ENCODE measurements at regions not wholly inside any gene's neighbourhood (a gene's known extent, or its start where the extent isn't known, plus 50 kb on each side); places are given as distances from the start of the nearest gene placed in this dataset.

GRCh38 chr15:35743321-35743720 is 197.4 kb upstream of the DPH6 start:
- peaks cover 10% of the 10 kb centered on the region for H3K27me3 Mint-ChIP-seq

GRCh38 chr15:35746121-35746520 is 200.2 kb upstream of the DPH6 start:
- Mint-ChIP-seq H3K9me3 (no peaks in the 10 kb centered on the region), H3K4me1 (ENCODE audit: low read depth) (no peaks in the 10 kb centered on the region), H3K36me3 (ENCODE audit: low read depth) (no peaks in the 10 kb centered on the region), H3K4me3 (no peak overlapping the region), H3K27me3 (peaks cover 14% of the 10 kb centered on the region), H3K27ac (no peak overlapping the region)
- DNase-seq = no peak

More at GRCh38 chr15:35743321-35743720, 197.4 kb upstream of the DPH6 start:
- Mint-ChIP-seq H3K4me1 (ENCODE audit: low read depth) (no peaks in the 10 kb centered on the region), H3K36me3 (ENCODE audit: low read depth) (no peaks in the 10 kb centered on the region), H3K9me3 (no peaks in the 10 kb centered on the region), H3K4me3 (no peak overlapping the region), H3K27ac (no peak overlapping the region)
- DNase-seq = no peak

GRCh38 chr15:35748105-35748504 is 202.1 kb upstream of the DPH6 start:
- H3K4me1 Mint-ChIP-seq (ENCODE audit: low read depth) = no peaks in the 10 kb centered on the region
- H3K27ac Mint-ChIP-seq = no peak overlapping the region
- no peaks in the 10 kb centered on the region for H3K36me3 Mint-ChIP-seq (ENCODE audit: low read depth)
- no peaks in the 10 kb centered on the region for H3K9me3 Mint-ChIP-seq
- no peak overlapping the region for H3K4me3 Mint-ChIP-seq
- H3K27me3 Mint-ChIP-seq = peaks cover 12% of the 10 kb centered on the region
- DNase-seq = no peak

- Mint-ChIP-seq H3K9me3 (no peaks in the 10 kb centered on the region), H3K4me1 (ENCODE audit: low read depth) (no peaks in the 10 kb centered on the region), H3K27me3 (peaks cover 7% of the 10 kb centered on the region), H3K27ac (no peak overlapping the region), H3K4me3 (no peak overlapping the region), H3K36me3 (ENCODE audit: low read depth) (no peaks in the 10 kb centered on the region)
- DNase-seq = no peak
Observed at GRCh38 chr15:35750051-35750450, 204.1 kb upstream of the DPH6 start.

- H3K36me3 Mint-ChIP-seq (ENCODE audit: low read depth) = no peaks in the 10 kb centered on the region
Observed at GRCh38 chr15:35751413-35752133, 205.6 kb upstream of the DPH6 start.

GRCh38 chr15:35752134-35752466 is 206.1 kb upstream of the DPH6 start:
- Mint-ChIP-seq H3K9me3 (no peaks in the 10 kb centered on the region), H3K4me1 (ENCODE audit: low read depth) (no peaks in the 10 kb centered on the region), H3K4me3 (no peak overlapping the region)

More at GRCh38 chr15:35751413-35752133, 205.6 kb upstream of the DPH6 start:
- Mint-ChIP-seq H3K27ac (no peak overlapping the region), H3K27me3 (peaks cover 7% of the 10 kb centered on the region), H3K9me3 (no peaks in the 10 kb centered on the region), H3K4me1 (ENCODE audit: low read depth) (no peaks in the 10 kb centered on the region), H3K4me3 (no peak overlapping the region)
- DNase-seq = peak; percentile 32

GRCh38 chr15:35753486-35753885 is 207.5 kb upstream of the DPH6 start:
- H3K4me3 Mint-ChIP-seq = no peak overlapping the region
- no peak overlapping the region for H3K27ac Mint-ChIP-seq
- DNase-seq = no peak
- peaks cover 20% of the 10 kb centered on the region for H3K27me3 Mint-ChIP-seq
- no peaks in the 10 kb centered on the region for H3K36me3 Mint-ChIP-seq (ENCODE audit: low read depth)
- H3K9me3 Mint-ChIP-seq = no peaks in the 10 kb centered on the region
- no peaks in the 10 kb centered on the region for H3K4me1 Mint-ChIP-seq (ENCODE audit: low read depth)

More at GRCh38 chr15:35752134-35752466, 206.1 kb upstream of the DPH6 start:
- no peaks in the 10 kb centered on the region for H3K36me3 Mint-ChIP-seq (ENCODE audit: low read depth)
- H3K27me3 Mint-ChIP-seq = peaks cover 7% of the 10 kb centered on the region
- H3K27ac Mint-ChIP-seq = no peak overlapping the region
- no peak for DNase-seq

- peaks cover 25% of the 10 kb centered on the region for H3K27me3 Mint-ChIP-seq
- no peaks in the 10 kb centered on the region for H3K36me3 Mint-ChIP-seq (ENCODE audit: low read depth)
- no peak overlapping the region for H3K4me3 Mint-ChIP-seq
- no peaks in the 10 kb centered on the region for H3K9me3 Mint-ChIP-seq
- DNase-seq = no peak
- no peak overlapping the region for H3K27ac Mint-ChIP-seq
- H3K4me1 Mint-ChIP-seq (ENCODE audit: low read depth) = no peaks in the 10 kb centered on the region
Observed at GRCh38 chr15:35755237-35755802, 209.4 kb upstream of the DPH6 start.

- no peak for DNase-seq
Observed at GRCh38 chr15:35756623-35757022, 210.7 kb upstream of the DPH6 start.

GRCh38 chr15:35757361-35757760 is 211.4 kb upstream of the DPH6 start:
- no peaks in the 10 kb centered on the region for H3K9me3 Mint-ChIP-seq
- H3K27me3 Mint-ChIP-seq = peaks cover 21% of the 10 kb centered on the region
- H3K4me1 Mint-ChIP-seq (ENCODE audit: low read depth) = no peaks in the 10 kb centered on the region
- H3K27ac Mint-ChIP-seq = no peak overlapping the region
- no peak overlapping the region for H3K4me3 Mint-ChIP-seq
- H3K36me3 Mint-ChIP-seq (ENCODE audit: low read depth) = no peaks in the 10 kb centered on the region
- DNase-seq = no peak

More at GRCh38 chr15:35756623-35757022, 210.7 kb upstream of the DPH6 start:
- Mint-ChIP-seq H3K4me1 (ENCODE audit: low read depth) (no peaks in the 10 kb centered on the region), H3K9me3 (no peaks in the 10 kb centered on the region), H3K4me3 (no peak overlapping the region), H3K36me3 (ENCODE audit: low read depth) (no peaks in the 10 kb centered on the region), H3K27me3 (peaks cover 21% of the 10 kb centered on the region), H3K27ac (no peak overlapping the region)

- H3K27me3 Mint-ChIP-seq = peaks cover 21% of the 10 kb centered on the region
- no peaks in the 10 kb centered on the region for H3K9me3 Mint-ChIP-seq
- no peak for DNase-seq
- no peak overlapping the region for H3K4me3 Mint-ChIP-seq
- no peaks in the 10 kb centered on the region for H3K4me1 Mint-ChIP-seq (ENCODE audit: low read depth)
- no peak overlapping the region for H3K27ac Mint-ChIP-seq
- no peaks in the 10 kb centered on the region for H3K36me3 Mint-ChIP-seq (ENCODE audit: low read depth)
Observed at GRCh38 chr15:35757765-35758164, 211.8 kb upstream of the DPH6 start.

GRCh38 chr15:35764661-35765519 is 218.9 kb upstream of the DPH6 start:
- no peak for DNase-seq
- no peak overlapping the region for H3K4me3 Mint-ChIP-seq
- peaks cover 3% of the 10 kb centered on the region for H3K27me3 Mint-ChIP-seq
- no peaks in the 10 kb centered on the region for H3K9me3 Mint-ChIP-seq
- H3K27ac Mint-ChIP-seq = no peak overlapping the region
- no peaks in the 10 kb centered on the region for H3K4me1 Mint-ChIP-seq (ENCODE audit: low read depth)
- H3K36me3 Mint-ChIP-seq (ENCODE audit: low read depth) = no peaks in the 10 kb centered on the region

GRCh38 chr15:35768949-35769348 is 223.0 kb upstream of the DPH6 start:
- no peaks in the 10 kb centered on the region for H3K4me1 Mint-ChIP-seq (ENCODE audit: low read depth)
- H3K27ac Mint-ChIP-seq = no peak overlapping the region
- no peak for DNase-seq
- no peaks in the 10 kb centered on the region for H3K9me3 Mint-ChIP-seq
- no peaks in the 10 kb centered on the region for H3K36me3 Mint-ChIP-seq (ENCODE audit: low read depth)
- H3K4me3 Mint-ChIP-seq = no peak overlapping the region
- no peaks in the 10 kb centered on the region for H3K27me3 Mint-ChIP-seq

GRCh38 chr15:35769656-35770055 is 223.7 kb upstream of the DPH6 start:
- no peak for DNase-seq
- no peak overlapping the region for H3K27ac Mint-ChIP-seq
- no peaks in the 10 kb centered on the region for H3K4me1 Mint-ChIP-seq (ENCODE audit: low read depth)
- H3K4me3 Mint-ChIP-seq = no peak overlapping the region
- H3K36me3 Mint-ChIP-seq (ENCODE audit: low read depth) = no peaks in the 10 kb centered on the region
- no peaks in the 10 kb centered on the region for H3K27me3 Mint-ChIP-seq
- no peaks in the 10 kb centered on the region for H3K9me3 Mint-ChIP-seq

Measured in activated T-cell treated with anti-CD3 and anti-CD28 coated beads, Interleukin-2, amount 50 U/mL, for 24 hours (primary cell).